ENCODE measurements at regions not wholly inside any gene's neighbourhood (a gene's known extent, or its start where the extent isn't known, plus 50 kb on each side); places are given as distances from the start of the nearest gene placed in this dataset.

GRCh38 chr4:132504438-132504837, 644.7 kb upstream of the PCDH10 start:
- H3K79me1 ChIP-seq (ENCODE audit: insufficient read depth, low read depth, low read length, poor library complexity, severe bottlenecking), result no peaks in the 10 kb centered on the region
- no peak overlapping the region for H4K91ac ChIP-seq (ENCODE audit: insufficient read length, low read depth, low read length)
- H2BK12ac ChIP-seq (ENCODE audit: insufficient read length, low read depth, low read length), result no peak overlapping the region
- H3K9me3 ChIP-seq (ENCODE audit: control insufficient read depth, low read depth, low read length), result no peaks in the 10 kb centered on the region
- no peaks in the 10 kb centered on the region for H3K4me1 ChIP-seq (ENCODE audit: insufficient read depth, low read length)
- no peak overlapping the region for H3K14ac ChIP-seq (ENCODE audit: insufficient read depth, low read length)
- H3K4me3 Mint-ChIP-seq, result no peak overlapping the region
- no peaks in the 10 kb centered on the region for H4K20me1 ChIP-seq (ENCODE audit: control insufficient read depth, insufficient read depth, insufficient read length)
- no peak overlapping the region for H3K4me2 ChIP-seq (ENCODE audit: insufficient read depth, insufficient read length, low read length)
- H2BK120ac ChIP-seq (ENCODE audit: low read depth, low read length, poor library complexity, severe bottlenecking), result no peak overlapping the region
- no peaks in the 10 kb centered on the region for H3K27me3 Mint-ChIP-seq (ENCODE audit: low read depth)
- no peak for DNase-seq
- TF ChIP-seq, protein P1, sequence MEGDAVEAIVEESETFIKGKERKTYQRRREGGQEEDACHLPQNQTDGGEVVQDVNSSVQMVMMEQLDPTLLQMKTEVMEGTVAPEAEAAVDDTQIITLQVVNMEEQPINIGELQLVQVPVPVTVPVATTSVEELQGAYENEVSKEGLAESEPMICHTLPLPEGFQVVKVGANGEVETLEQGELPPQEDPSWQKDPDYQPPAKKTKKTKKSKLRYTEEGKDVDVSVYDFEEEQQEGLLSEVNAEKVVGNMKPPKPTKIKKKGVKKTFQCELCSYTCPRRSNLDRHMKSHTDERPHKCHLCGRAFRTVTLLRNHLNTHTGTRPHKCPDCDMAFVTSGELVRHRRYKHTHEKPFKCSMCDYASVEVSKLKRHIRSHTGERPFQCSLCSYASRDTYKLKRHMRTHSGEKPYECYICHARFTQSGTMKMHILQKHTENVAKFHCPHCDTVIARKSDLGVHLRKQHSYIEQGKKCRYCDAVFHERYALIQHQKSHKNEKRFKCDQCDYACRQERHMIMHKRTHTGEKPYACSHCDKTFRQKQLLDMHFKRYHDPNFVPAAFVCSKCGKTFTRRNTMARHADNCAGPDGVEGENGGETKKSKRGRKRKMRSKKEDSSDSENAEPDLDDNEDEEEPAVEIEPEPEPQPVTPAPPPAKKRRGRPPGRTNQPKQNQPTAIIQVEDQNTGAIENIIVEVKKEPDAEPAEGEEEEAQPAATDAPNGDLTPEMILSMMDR (conservative IDR thresholded peaks at IDR 0.05), result no peak
- H3K23ac ChIP-seq (ENCODE audit: insufficient read length, low read depth, low read length), result no peak overlapping the region
- no peak overlapping the region for H3K56ac ChIP-seq (ENCODE audit: insufficient read length, low read depth, low read length)
- no peak overlapping the region for H4K5ac ChIP-seq (ENCODE audit: insufficient read length, low read depth, low read length)
- H3K79me2 ChIP-seq (ENCODE audit: insufficient read depth, low read length), result no peaks in the 10 kb centered on the region
- no peaks in the 10 kb centered on the region for H3K23me2 ChIP-seq (ENCODE audit: insufficient read length, low read depth, low read length, poor library complexity, severe bottlenecking)
- peaks cover 1 to 15% (median 5%) of the 10 kb centered on the region in 3 experiments; a peak in 4 of 7 replicates for H3K36me3 Mint-ChIP-seq (ENCODE audit: insufficient read depth in 1 of 3, low read depth in 3 of 3)
- H2BK15ac ChIP-seq (ENCODE audit: low read depth, low read length), result no peak overlapping the region
- H3T11ph ChIP-seq (ENCODE audit: low read length), result no peak overlapping the region
- no peak overlapping the region for H2BK5ac ChIP-seq (ENCODE audit: insufficient read length, low read length)
- no peak overlapping the region for H4K8ac ChIP-seq (replicated peaks; ENCODE audit: insufficient read length, low read depth, low read length)
- H3K18ac ChIP-seq (ENCODE audit: insufficient read length, low read depth, low read length), result no peak overlapping the region
- no peak overlapping the region for H2AFZ ChIP-seq (ENCODE audit: low read length)
- H3K27ac Mint-ChIP-seq, result no peak overlapping the region; a peak in 1 of 7 replicates
- no peaks in the 10 kb centered on the region for H3K27me3 ChIP-seq (ENCODE audit: insufficient read depth, low read length)
- H3K9me3 Mint-ChIP-seq, result peaks cover 0 to 4% of the 10 kb centered on the region in 2 experiments; a peak in 1 of 5 replicates
- H3K27ac ChIP-seq (ENCODE audit: insufficient read length, low read depth, low read length), result no peak overlapping the region
- no peak overlapping the region for H2BK20ac ChIP-seq (ENCODE audit: low read depth, low read length, poor library complexity, severe bottlenecking)
- H2AK5ac ChIP-seq (ENCODE audit: insufficient read length, low read length), result no peak overlapping the region
- peaks cover 6 to 10% of the 10 kb centered on the region in 2 experiments for H3K4me1 Mint-ChIP-seq
- no CpG with 5 or more reads among the region's 2 CpGs for whole genome bisulfite sequencing (ENCODE audit: extremely low coverage, insufficient read length, low lambda C conversion rate)
- no peak overlapping the region for H3K9ac ChIP-seq (ENCODE audit: extremely low read depth, insufficient read length, low read length)
- H3K4ac ChIP-seq (ENCODE audit: low read depth, low read length), result no peak overlapping the region
